Prostate gland (tissue), 2 donors: ENCODE measurements at regions not wholly inside any gene's neighbourhood (a gene's known extent, or its start where the extent isn't known, plus 50 kb on each side); places are given as distances from the start of the nearest gene placed in this dataset.

Experiments
- DNase-seq: peaks from one replicate; pipeline ENCODE4 v3.0.0-alpha.2; 2019; ENCODE audit warnings: low spot score
- H3K27ac ChIP-seq, 2 donors: fragments of 200-600 bp; sonication (generic); 2 replicates each; pipeline ENCODE4 v1.5.1; 2017 to 2019
- H3K27me3 ChIP-seq: fragments of 200-600 bp; sonication (generic); replicated peaks from 2 replicates; pipeline ENCODE4 v1.5.1; 2019; ENCODE audit not compliant: insufficient read depth
- H3K36me3 ChIP-seq, 2 donors: fragments of 200-600 bp; sonication (generic); 1 replicate in 1 of 2; 2 replicates in 1 of 2; pipeline versions ENCODE4 v1.5.1 to v1.8.1; 2017 to 2019
- H3K4me1 ChIP-seq: fragments of 200-600 bp; sonication (generic); replicated peaks from 2 replicates; pipeline ENCODE4 v1.5.1; 2019
- H3K4me3 ChIP-seq, 2 donors: fragments of 200-600 bp; sonication (generic); 2 replicates each; pipeline ENCODE4 v1.5.1; 2017 to 2019
- H3K9me3 ChIP-seq: fragments of 200-600 bp; sonication (generic); 2 replicates; pipeline ENCODE4 v1.5.1; 2017
- POLR2A ChIP-seq: fragments of 450-650 bp; IDR thresholded peaks from one replicate; pipeline ENCODE4 v1.6.1; 2016; ENCODE audit warnings: antibody characterized with exemption, mild to moderate bottlenecking
- POLR2AphosphoS5 ChIP-seq: sonication (generic); formaldehyde crosslinking; IDR thresholded peaks from one replicate; pipeline ENCODE4 v1.6.1; 2017; ENCODE audit warnings: antibody characterized with exemption
- WGBS: methylation state at CpG from one replicate; pipeline ENCODE4 v1.1.5; 2018; 5-methylcytosine and 5-hydroxymethylcytosine counted together
- intact Hi-C: fragments of 100-400 bp; cut with DNase I; formaldehyde crosslinking; loops from one replicate; pipeline ENCODE4 v1.14.2; 2022
- TF ChIP-seq, protein P1 (sequence below), 4 experiments: fragments of 200-600 bp in 2 of 4; fragments of 450-650 bp in 2 of 4; sonication (generic) in 2 of 4; IDR thresholded peaks; 1 replicate in 3 of 4; 2 replicates in 1 of 4; pipeline ENCODE4 v1.5.1; 2016 to 2019; ENCODE audit warnings: antibody characterized with exemption in 4 of 4, mild to moderate bottlenecking in 2 of 4, moderate library complexity in 2 of 4

DNA sequence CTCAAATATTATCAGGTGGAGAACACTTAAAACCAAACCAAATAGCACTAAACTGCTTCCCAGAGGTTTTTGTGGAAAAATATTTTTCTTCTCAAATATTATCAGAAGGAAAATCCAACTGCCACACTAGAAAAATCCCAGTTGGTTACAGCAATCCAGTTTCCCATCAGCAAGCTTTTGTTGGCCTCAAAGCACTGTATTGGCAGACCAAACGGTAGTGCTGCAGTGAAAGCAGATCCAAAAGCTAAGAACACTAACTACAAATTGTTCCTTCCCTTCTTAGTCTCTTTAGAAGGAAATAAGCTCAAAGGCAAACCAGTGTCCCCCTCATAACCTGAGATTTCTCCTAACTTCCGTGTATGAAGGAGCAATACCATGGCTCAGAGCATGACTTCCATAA, 105.3 kb downstream of the TRIM36 start:
- DNase-seq: no peak
- Histone ChIP-seq H3K4me1 (no peaks in the 10 kb centered on the region), H3K4me3 (no peak overlapping the region), H3K27ac (no peak overlapping the region), H3K36me3 (no peaks in the 10 kb centered on the region), H3K27me3 (no peaks in the 10 kb centered on the region), H3K9me3 (no peaks in the 10 kb centered on the region)
- no peak for TF ChIP-seq POLR2AphosphoS5
- TF ChIP-seq POLR2A: no peak
- TF ChIP-seq, protein P1, sequence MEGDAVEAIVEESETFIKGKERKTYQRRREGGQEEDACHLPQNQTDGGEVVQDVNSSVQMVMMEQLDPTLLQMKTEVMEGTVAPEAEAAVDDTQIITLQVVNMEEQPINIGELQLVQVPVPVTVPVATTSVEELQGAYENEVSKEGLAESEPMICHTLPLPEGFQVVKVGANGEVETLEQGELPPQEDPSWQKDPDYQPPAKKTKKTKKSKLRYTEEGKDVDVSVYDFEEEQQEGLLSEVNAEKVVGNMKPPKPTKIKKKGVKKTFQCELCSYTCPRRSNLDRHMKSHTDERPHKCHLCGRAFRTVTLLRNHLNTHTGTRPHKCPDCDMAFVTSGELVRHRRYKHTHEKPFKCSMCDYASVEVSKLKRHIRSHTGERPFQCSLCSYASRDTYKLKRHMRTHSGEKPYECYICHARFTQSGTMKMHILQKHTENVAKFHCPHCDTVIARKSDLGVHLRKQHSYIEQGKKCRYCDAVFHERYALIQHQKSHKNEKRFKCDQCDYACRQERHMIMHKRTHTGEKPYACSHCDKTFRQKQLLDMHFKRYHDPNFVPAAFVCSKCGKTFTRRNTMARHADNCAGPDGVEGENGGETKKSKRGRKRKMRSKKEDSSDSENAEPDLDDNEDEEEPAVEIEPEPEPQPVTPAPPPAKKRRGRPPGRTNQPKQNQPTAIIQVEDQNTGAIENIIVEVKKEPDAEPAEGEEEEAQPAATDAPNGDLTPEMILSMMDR (IDR thresholded peaks at IDR 0.05): no peak
- intact Hi-C loops: loop anchor here (10.0 kb wide), 1 partner anchor 1390 kb away; no protein-coding TSS in a partner anchor
- 35% methylated on average over 2 of the region's 2 CpGs for WGBS

GRCh38 chr5:115054387-115054951, 115.2 kb downstream of the TRIM36 start:
- WGBS: 48% methylated on average over 1 of the region's 1 CpG
- H3K4me1 ChIP-seq: no peaks in the 10 kb centered on the region
- H3K27ac ChIP-seq: no peak overlapping the region
- H3K9me3 ChIP-seq: no peaks in the 10 kb centered on the region
- DNase-seq: peak; percentile 11
- H3K27me3 ChIP-seq: no peaks in the 10 kb centered on the region
- TF ChIP-seq POLR2AphosphoS5 (peak; percentile 39), POLR2A (no peak)
- intact Hi-C loops: no loop called here
- H3K4me3 ChIP-seq: no peak overlapping the region
- H3K36me3 ChIP-seq: no peaks in the 10 kb centered on the region

DNA sequence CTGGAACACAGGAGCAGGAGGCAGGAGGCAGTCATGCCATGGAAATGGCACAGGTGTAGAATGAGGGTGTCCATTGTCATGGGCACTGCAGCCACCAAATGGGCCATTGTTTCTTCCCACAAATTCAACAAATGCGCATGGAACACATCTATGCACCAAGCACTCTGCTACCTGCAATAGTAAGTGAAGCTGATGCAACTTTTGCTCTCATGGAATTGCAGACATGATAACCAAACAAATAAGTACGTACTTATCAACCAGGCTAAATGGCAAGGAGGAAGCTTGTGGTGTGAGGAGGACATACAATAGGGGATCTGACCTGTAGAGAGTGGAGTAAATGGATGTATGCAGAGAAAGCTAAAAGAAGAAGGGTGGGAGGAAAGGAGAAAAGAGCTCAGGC, 116.8 kb downstream of the TRIM36 start:
- intact Hi-C loops: no loop called here
- 87% methylated on average over 2 of the region's 2 CpGs for WGBS

DNA sequence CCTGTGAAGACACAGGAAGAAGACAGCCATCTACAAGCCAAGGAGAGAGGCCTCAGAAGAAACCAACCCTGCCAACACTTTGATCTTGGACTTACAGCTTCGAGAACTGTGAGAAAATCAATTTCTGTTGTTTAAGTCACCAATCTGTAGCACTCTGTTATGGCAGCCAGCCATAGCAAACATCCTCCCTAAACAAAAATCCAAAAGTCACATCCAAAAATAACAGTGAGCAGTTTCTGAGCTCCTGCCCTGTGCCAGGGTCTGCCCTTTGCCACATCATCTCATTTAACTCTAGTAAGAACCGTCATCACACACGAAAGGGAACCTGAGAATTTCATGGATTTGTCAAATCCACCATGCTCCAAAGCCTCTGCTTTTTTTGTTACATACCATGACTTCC, 118.8 kb downstream of the TRIM36 start:
- intact Hi-C loops: no loop called here
- no peaks in the 10 kb centered on the region for H3K27me3 ChIP-seq
- H3K27ac ChIP-seq: no peak overlapping the region
- no peaks in the 10 kb centered on the region for H3K4me1 ChIP-seq
- no peaks in the 10 kb centered on the region for H3K36me3 ChIP-seq
- no peak for DNase-seq
- TF ChIP-seq, protein P1 (IDR thresholded peaks at IDR 0.05): no peak
- no peak for TF ChIP-seq POLR2A
- no peak for TF ChIP-seq POLR2AphosphoS5
- H3K9me3 ChIP-seq: no peaks in the 10 kb centered on the region
- 61% methylated on average over 3 of the region's 3 CpGs for WGBS
- H3K4me3 ChIP-seq: no peak overlapping the region

More for the DNA sequence above, 116.8 kb downstream of the TRIM36 start:
- no peaks in the 10 kb centered on the region for H3K27me3 ChIP-seq
- no peaks in the 10 kb centered on the region for H3K36me3 ChIP-seq
- H3K4me1 ChIP-seq: no peaks in the 10 kb centered on the region
- H3K4me3 ChIP-seq: no peak overlapping the region
- no peak overlapping the region for H3K27ac ChIP-seq
- DNase-seq: no peak
- H3K9me3 ChIP-seq: no peaks in the 10 kb centered on the region
- TF ChIP-seq POLR2AphosphoS5 (no peak), POLR2A (no peak)
- TF ChIP-seq, protein P1 (IDR thresholded peaks at IDR 0.05): no peak

DNA sequence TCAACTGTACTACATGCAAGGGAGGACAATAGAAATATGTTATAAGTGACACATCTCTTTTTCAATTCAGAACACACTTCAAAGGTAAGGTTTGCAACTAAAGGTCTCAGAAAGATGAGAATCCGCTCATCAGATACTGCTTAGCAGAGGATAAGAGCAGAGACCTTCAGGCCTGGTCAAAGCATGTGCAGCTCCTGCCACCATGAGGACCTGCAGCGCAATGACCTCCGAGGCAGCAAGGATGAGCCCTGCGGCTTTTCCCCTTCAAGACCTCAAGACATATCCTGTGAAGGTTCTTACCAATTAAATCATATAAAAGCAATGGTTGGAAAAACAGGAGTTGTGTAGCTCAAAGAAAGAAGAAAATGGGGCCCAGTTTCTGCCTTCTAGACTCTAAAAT, 135.8 kb downstream of the TRIM36 start:
- Histone ChIP-seq H3K4me3 (no peak overlapping the region), H3K36me3 (no peaks in the 10 kb centered on the region), H3K4me1 (no peaks in the 10 kb centered on the region), H3K27me3 (no peaks in the 10 kb centered on the region), H3K27ac (no peak overlapping the region), H3K9me3 (no peaks in the 10 kb centered on the region)
- intact Hi-C loops: no loop called here
- no peak for TF ChIP-seq POLR2AphosphoS5
- no peak for TF ChIP-seq POLR2A
- TF ChIP-seq, protein P1 (IDR thresholded peaks at IDR 0.05): peak in 1 of 4 experiments; percentile 12
- 43% methylated on average over 4 of the region's 4 CpGs for WGBS
- no peak for DNase-seq
